OCI-LY7 (cell line): ENCODE measurements at regions not wholly inside any gene's neighbourhood (a gene's known extent, or its start where the extent isn't known, plus 50 kb on each side); places are given as distances from the start of the nearest gene placed in this dataset.
"Not testable (repeated sequence)": the region's sequence is repeated elsewhere in the genome, so short reads cannot be mapped to it uniquely, and the experiment has no call there.

Experiments
- BruUV-seq: library from RNA; stranded (reverse); fragments of 400-500 nt; replicated peaks from 2 replicates; lab custom pipeline; 2021; lab: Mats Ljungman, UMichigan
- CTCF ChIA-PET: fragments of 300-600 bp; sonication (Branson Sonifier 250); formaldehyde crosslinking; loops from one replicate; lab custom pipeline; 2022; ENCODE audit warnings: antibody characterized with exemption; ENCODE audit not compliant: unreplicated experiment; lab: Charles Lee
- POLR2A ChIA-PET: fragments of 300-600 bp; sonication (Branson Sonifier 250); formaldehyde crosslinking; loops from one replicate; lab custom pipeline; 2022; ENCODE audit warnings: antibody characterized with exemption; lab: Charles Lee
- DNase-seq: peaks from one replicate; pipeline ENCODE4 v3.0.0-alpha.2; 2015; ENCODE audit warnings: low spot score
- H2AFZ ChIP-seq: fragments of 200-600 bp; sonication (generic), shearing (Covaris generic); 2 replicates; pipeline ENCODE4 v1.6.1; 2014; ENCODE audit warnings: mild to moderate bottlenecking, antibody characterized with exemption, low read length, moderate library complexity
- H3K27ac ChIP-seq: fragments of 200-600 bp; sonication (generic); 2 replicates; pipeline ENCODE4 v1.5.1; 2014; ENCODE audit warnings: mixed run types, low read depth, mild to moderate bottlenecking, moderate library complexity, low read length, inconsistent platforms; ENCODE audit not compliant: poor library complexity, severe bottlenecking
- H3K36me3 ChIP-seq: fragments of 200-600 bp; sonication (generic); 2 replicates; pipeline ENCODE4 v1.6.1; 2014; ENCODE audit warnings: mild to moderate bottlenecking, antibody characterized with exemption, low read length, moderate library complexity, mixed read lengths; ENCODE audit not compliant: insufficient read depth
- H3K4me1 ChIP-seq: fragments of 200-600 bp; sonication (generic); 2 replicates; pipeline ENCODE4 v1.5.1; 2014; ENCODE audit warnings: mild to moderate bottlenecking, low read length; ENCODE audit not compliant: insufficient read depth, poor library complexity, severe bottlenecking
- H3K4me2 ChIP-seq: fragments of 200-600 bp; sonication (generic); 2 replicates; pipeline ENCODE4 v1.6.1; 2014; ENCODE audit warnings: mild to moderate bottlenecking, low read length
- H3K4me3 ChIP-seq: fragments of 200-600 bp; sonication (generic); 2 replicates; pipeline ENCODE4 v1.5.1; 2014; ENCODE audit warnings: mild to moderate bottlenecking, low read depth, low read length; ENCODE audit not compliant: poor library complexity, severe bottlenecking
- H3K79me2 ChIP-seq: fragments of 200-600 bp; sonication (generic); 2 replicates; pipeline ENCODE4 v1.6.1; 2016; ENCODE audit warnings: low read depth, mild to moderate bottlenecking, low read length, moderate library complexity, mixed read lengths; ENCODE audit not compliant: insufficient read depth
- H3K9me2 ChIP-seq: fragments of 200-600 bp; sonication (generic); 2 replicates; pipeline ENCODE4 v1.6.1; 2016; ENCODE audit warnings: mild to moderate bottlenecking, low read length, mixed read lengths; ENCODE audit not compliant: insufficient read depth
- H3K9me3 ChIP-seq: fragments of 200-600 bp; sonication (generic); 2 replicates; pipeline ENCODE4 v1.6.1; 2014; ENCODE audit warnings: mild to moderate bottlenecking, mixed run types, low read length, mixed read lengths
- H4K20me1 ChIP-seq: fragments of 200-600 bp; sonication (generic); 2 replicates; pipeline ENCODE4 v1.6.1; 2014; ENCODE audit warnings: mild to moderate bottlenecking, antibody characterized with exemption, low read length, moderate library complexity, mixed read lengths; ENCODE audit not compliant: insufficient read depth
- EZH2phosphoT487 ChIP-seq: fragments of 200-600 bp; sonication (generic); IDR thresholded peaks from 2 replicates; pipeline ENCODE4 v1.6.1; 2018; ENCODE audit warnings: low read depth, borderline replicate concordance, mild to moderate bottlenecking, mixed run types, antibody characterized with exemption, low read length, moderate library complexity, mixed read lengths
- intact Hi-C: fragments of 100-400 bp; cut with micrococcal nuclease; formaldehyde crosslinking; loops from one replicate; pipeline ENCODE4 v1.10.0; 2022; ENCODE audit not compliant: unreplicated experiment
- TF ChIP-seq, protein P1 (sequence below): fragments of 200-600 bp; sonication (generic); conservative IDR thresholded peaks from 2 replicates; pipeline ENCODE4 v1.5.1; 2014; ENCODE audit warnings: mild to moderate bottlenecking, antibody characterized with exemption, low read length, moderate library complexity, mixed read lengths

DNA sequence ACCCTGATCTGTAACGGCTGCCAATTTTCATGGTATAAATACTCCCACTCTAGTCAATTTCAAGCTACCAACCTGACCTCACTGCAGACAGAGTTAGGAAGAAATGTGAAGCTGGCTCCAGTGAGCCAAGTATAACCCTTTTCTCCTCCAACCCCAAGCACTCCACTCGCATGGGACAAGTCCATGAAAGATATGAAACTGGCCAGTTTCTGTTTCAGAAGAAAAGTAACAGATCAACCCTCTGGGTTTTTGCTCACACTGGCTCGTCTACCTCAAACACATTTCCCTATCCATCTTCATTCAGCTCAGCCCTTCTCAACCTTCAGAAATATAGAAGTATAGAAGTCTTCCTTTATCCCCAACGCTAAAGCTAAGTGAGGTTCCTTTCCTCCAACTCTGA lies 82.4 kb upstream of the NDP start:
- Histone ChIP-seq H3K4me2 (no peak overlapping the region), H3K9me3 (no peaks in the 10 kb centered on the region), H2AFZ (no peak overlapping the region), H4K20me1 (no peaks in the 10 kb centered on the region), H3K27ac (no peak overlapping the region), H3K79me2 (no peaks in the 10 kb centered on the region), H3K4me1 (no peaks in the 10 kb centered on the region), H3K9me2 (no peaks in the 10 kb centered on the region), H3K36me3 (no peaks in the 10 kb centered on the region), H3K4me3 (no peak overlapping the region)
- no TSS peak for BruUV-seq
- ChIA-PET POLR2A (interaction anchor here (0.7 kb wide), 1 partner anchor 1822 kb away, joined by 4 read pairs; no protein-coding TSS in a partner anchor), CTCF (interaction anchor here (0.5 kb wide), 1 partner anchor 1721 kb away, joined by 3 read pairs; no protein-coding TSS in a partner anchor)
- intact Hi-C loops: no loop called here
- DNase-seq: no peak
- TF ChIP-seq, protein P1, sequence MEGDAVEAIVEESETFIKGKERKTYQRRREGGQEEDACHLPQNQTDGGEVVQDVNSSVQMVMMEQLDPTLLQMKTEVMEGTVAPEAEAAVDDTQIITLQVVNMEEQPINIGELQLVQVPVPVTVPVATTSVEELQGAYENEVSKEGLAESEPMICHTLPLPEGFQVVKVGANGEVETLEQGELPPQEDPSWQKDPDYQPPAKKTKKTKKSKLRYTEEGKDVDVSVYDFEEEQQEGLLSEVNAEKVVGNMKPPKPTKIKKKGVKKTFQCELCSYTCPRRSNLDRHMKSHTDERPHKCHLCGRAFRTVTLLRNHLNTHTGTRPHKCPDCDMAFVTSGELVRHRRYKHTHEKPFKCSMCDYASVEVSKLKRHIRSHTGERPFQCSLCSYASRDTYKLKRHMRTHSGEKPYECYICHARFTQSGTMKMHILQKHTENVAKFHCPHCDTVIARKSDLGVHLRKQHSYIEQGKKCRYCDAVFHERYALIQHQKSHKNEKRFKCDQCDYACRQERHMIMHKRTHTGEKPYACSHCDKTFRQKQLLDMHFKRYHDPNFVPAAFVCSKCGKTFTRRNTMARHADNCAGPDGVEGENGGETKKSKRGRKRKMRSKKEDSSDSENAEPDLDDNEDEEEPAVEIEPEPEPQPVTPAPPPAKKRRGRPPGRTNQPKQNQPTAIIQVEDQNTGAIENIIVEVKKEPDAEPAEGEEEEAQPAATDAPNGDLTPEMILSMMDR: no peak
- TF ChIP-seq EZH2phosphoT487: no peak

DNA sequence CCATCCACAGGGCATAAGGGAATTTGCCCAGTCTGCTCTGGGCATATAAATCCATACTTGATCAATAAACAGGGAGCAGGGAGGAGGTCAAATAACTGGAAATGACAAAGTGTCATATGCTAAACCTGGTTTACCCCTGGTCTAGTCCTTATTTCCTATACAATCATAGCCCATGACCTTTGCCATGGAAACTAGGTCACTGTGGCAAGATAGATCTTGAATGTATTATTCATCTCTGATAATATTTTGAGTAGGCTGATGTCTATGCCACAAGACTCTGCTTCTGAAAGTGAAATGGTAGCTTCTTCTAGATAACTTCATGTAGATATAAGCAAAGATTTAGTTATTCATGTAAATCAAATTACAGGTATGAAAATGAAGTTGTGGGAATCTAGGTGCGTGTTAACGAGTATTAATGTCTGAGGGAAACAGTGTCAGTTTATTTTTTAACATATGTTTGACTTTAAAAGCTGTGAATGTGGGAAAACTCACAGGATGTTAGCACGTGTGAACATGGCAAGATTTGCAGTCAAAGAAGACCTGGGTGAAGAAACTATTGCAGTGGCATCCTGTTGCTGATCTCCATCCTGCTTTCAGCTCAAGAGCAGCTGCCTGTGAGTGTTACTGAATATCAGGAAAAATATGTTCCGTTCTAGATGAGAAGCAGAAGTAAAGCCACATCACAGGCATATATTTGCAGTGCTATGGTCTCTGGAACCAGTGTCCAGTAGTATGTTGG lies 81.8 kb upstream of the NDP start:
- Histone ChIP-seq H3K4me3 (no peak overlapping the region), H3K9me3 (no peaks in the 10 kb centered on the region), H3K27ac (no peak overlapping the region), H3K4me1 (no peaks in the 10 kb centered on the region), H3K79me2 (no peaks in the 10 kb centered on the region), H3K4me2 (no peak overlapping the region), H3K36me3 (no peaks in the 10 kb centered on the region), H2AFZ (no peak overlapping the region), H4K20me1 (no peaks in the 10 kb centered on the region), H3K9me2 (no peaks in the 10 kb centered on the region)
- TF ChIP-seq EZH2phosphoT487: no peak
- TF ChIP-seq, protein P1: no peak
- ChIA-PET CTCF (no interaction called here), POLR2A (interaction anchor here (0.7 kb wide), 1 partner anchor 1821 kb away, joined by 4 read pairs; no protein-coding TSS in a partner anchor)
- no peak for DNase-seq
- no TSS peak for BruUV-seq
- intact Hi-C loops: no loop called here

DNA sequence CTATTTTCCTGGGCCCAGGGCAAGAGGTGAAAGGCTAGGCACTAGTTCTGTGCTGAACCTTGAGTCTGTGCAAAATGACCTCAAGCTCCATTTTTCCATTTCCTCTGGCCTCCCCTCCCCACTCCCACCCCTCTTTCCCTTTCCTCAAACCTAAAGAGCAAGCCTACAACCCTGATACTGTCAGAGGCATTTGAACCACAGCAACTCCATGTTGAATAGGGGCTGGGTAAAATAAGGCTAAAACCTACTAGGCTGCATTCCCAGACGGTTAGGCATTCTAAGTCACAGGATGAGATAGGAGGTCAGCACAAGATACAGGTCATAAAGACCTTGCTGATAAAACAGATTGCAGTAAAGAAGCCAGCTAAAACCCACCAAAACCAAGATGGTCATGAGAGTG lies 71.9 kb upstream of the NDP start:
- DNase-seq, intact Hi-C loops, H3K4me3 ChIP-seq: not testable (repeated sequence)

More for the DNA sequence above, 71.9 kb upstream of the NDP start:
- H3K4me1 ChIP-seq, BruUV-seq, H3K9me2 ChIP-seq, CTCF ChIA-PET, H3K4me2 ChIP-seq, H3K36me3 ChIP-seq, H3K79me2 ChIP-seq, H4K20me1 ChIP-seq, H3K9me3 ChIP-seq, H2AFZ ChIP-seq, H3K27ac ChIP-seq: not testable (repeated sequence)
- POLR2A ChIA-PET: interaction anchor here (0.6 kb wide), 2 partner anchors 82 to 1320 kb away, joined by 3 to 5 read pairs; no protein-coding TSS in a partner anchor
